Mucosa of rectum (tissue), 2 donors: ENCODE measurements at regions not wholly inside any gene's neighbourhood (a gene's known extent, or its start where the extent isn't known, plus 50 kb on each side); places are given as distances from the start of the nearest gene placed in this dataset.
"Not testable (repeated sequence)": the region's sequence is repeated elsewhere in the genome, so short reads cannot be mapped to it uniquely, and the experiment has no call there.

ENCODE experiments used
- H3K27ac ChIP-seq, 2 donors: one replicate each; pipeline ENCODE4 v1.7.0; 2013; ENCODE audit warnings: inconsistent platforms in 2 of 2, low read depth in 2 of 2, low read length in 2 of 2
- H3K27me3 ChIP-seq, 2 donors: one replicate each; pipeline ENCODE4 v1.7.0; 2013; ENCODE audit warnings: low read length in 2 of 2; ENCODE audit not compliant: control insufficient read depth in 2 of 2, insufficient read depth in 2 of 2
- H3K36me3 ChIP-seq, 2 donors: one replicate each; pipeline ENCODE4 v1.7.0; 2013; ENCODE audit warnings: low read length in 2 of 2; ENCODE audit not compliant: control insufficient read depth in 2 of 2, insufficient read depth in 2 of 2
- H3K4me1 ChIP-seq, 2 donors: one replicate each; pipeline ENCODE4 v1.7.0; 2013; ENCODE audit warnings: low read length in 2 of 2, mild to moderate bottlenecking in 1 of 2; ENCODE audit not compliant: control insufficient read depth in 2 of 2, insufficient read depth in 2 of 2
- H3K4me3 ChIP-seq, 2 donors: one replicate each; pipeline ENCODE4 v1.7.0; 2013; ENCODE audit warnings: low read length in 2 of 2
- H3K9ac ChIP-seq, 2 donors: one replicate each; pipeline ENCODE4 v1.7.0; 2013; ENCODE audit warnings: low read length in 2 of 2, low read depth in 1 of 2, mild to moderate bottlenecking in 1 of 2
- H3K9me3 ChIP-seq, 2 donors: one replicate each; pipeline ENCODE4 v1.7.0; 2013; ENCODE audit warnings: low read length in 2 of 2; ENCODE audit not compliant: control insufficient read depth in 2 of 2
- donor health status: healthy.
- donor health status: Normal muscosa, but diverticular disease.

DNA sequence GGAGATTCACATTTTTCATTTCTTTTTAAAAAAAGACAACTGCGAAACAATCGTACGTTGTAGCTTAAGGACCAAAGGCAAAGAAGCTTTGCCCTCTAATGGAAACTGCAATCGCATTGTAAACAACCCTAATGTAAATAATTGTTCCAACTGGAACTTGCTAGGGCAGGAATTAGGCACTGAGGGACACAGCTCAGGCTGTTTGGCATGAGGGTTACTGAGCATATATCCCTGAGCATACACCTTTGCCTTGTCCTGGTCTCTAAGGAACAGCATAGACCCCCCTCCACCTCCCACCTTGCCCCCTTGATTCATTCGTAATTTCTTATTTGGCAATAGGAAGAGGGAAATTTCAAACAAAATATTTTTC is 396.4 kb downstream of the LNPK start:
- no peak overlapping the region for H3K27ac ChIP-seq
- H3K9me3 ChIP-seq, result no peaks in the 10 kb centered on the region
- H3K4me3 ChIP-seq, result no peak overlapping the region
- H3K27me3 ChIP-seq, result no peaks in the 10 kb centered on the region
- no peaks in the 10 kb centered on the region for H3K36me3 ChIP-seq
- no peaks in the 10 kb centered on the region for H3K4me1 ChIP-seq
- no peak overlapping the region for H3K9ac ChIP-seq

DNA sequence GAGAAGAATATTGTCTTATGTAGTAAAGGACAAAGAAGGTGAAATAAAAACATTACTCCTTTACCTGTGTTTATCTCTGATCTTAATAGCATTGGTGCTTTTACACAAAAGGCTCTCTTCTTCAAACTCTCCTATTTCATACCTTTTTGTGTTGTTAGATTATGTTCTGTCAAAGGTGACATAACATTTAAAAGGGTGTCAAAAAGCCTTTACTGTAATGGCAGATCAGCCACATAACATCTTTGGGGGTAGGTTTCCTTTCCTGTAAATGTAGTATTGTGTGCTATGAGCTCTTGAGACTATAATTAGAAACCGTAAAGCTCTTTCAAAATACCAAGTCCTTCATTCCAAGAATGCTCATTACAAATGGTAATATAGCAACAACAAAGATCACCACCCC is 400.1 kb downstream of the LNPK start:
- Histone ChIP-seq H3K4me1 (no peaks in the 10 kb centered on the region), H3K4me3 (no peak overlapping the region), H3K36me3 (no peaks in the 10 kb centered on the region), H3K27me3 (no peaks in the 10 kb centered on the region), H3K27ac (no peak overlapping the region), H3K9ac (no peak overlapping the region), H3K9me3 (no peaks in the 10 kb centered on the region)

DNA sequence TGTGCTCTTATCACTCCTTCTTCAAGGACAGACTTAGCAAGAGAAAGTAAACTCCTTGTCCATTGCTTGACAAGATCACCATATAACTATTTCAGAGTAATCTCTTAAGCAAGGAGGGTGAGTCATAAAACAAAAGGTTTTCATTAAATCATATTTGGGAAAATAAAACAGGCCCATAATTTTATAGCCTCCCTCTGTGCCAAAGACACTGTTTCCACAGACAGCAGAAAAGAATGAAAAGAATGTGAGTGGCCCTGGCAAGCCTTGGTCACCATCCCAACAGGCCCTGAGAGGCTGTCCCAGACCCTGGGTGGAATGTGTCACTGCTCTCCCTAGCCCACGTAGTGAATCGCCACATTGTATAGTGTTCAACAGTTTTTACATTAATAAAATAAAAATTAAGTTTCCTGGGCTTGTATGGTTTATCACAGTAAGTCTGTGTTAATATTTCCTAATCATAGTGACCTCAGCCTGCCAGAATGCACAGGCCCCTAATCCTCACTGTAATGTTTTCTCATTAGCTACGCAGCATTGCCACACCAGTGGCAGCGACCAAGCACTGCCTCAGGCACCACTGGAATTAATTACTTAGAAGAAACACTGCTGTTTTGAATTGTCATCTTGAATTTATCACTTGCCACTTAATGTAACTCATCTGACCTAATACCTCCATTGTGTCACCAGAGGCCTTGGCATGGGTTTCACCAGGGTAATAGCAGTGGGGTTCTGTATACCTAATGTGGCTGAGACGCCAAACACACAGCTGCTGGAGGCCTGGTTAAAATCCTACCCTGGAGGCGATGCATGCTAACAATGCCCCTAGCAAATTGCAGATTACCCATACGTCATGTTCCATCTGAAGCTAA is 401.9 kb downstream of the LNPK start:
- no peaks in the 10 kb centered on the region for H3K4me1 ChIP-seq
- no peak overlapping the region for H3K4me3 ChIP-seq
- H3K9me3 ChIP-seq, result no peaks in the 10 kb centered on the region
- no peaks in the 10 kb centered on the region for H3K27me3 ChIP-seq
- H3K9ac ChIP-seq, result no peak overlapping the region
- no peak overlapping the region for H3K27ac ChIP-seq
- H3K36me3 ChIP-seq, result no peaks in the 10 kb centered on the region

DNA sequence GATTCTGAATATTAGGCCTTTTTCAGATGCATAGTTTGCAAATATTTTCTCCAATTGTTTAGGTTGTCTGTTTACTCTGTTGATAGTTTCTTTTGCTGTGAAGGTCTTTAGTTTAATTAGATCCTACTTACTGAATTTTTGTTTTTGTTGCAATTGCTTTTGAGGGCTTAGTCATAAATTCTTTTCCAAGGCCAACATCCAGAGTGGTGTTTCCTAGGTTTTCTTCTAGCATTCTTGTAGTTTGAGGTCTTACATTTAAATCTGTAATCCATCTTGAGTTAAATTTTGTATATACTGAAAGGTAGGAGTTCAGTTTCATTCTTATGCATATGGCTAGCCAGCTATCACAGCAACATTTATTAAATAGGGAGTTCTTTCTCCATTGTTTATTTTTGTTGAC is 404.8 kb downstream of the LNPK start:
- no peak overlapping the region for H3K4me3 ChIP-seq
- H3K36me3 ChIP-seq, result no peaks in the 10 kb centered on the region
- H3K27me3 ChIP-seq, result no peaks in the 10 kb centered on the region
- H3K9ac ChIP-seq, result no peak overlapping the region
- no peak overlapping the region for H3K27ac ChIP-seq
- no peaks in the 10 kb centered on the region for H3K9me3 ChIP-seq
- H3K4me1 ChIP-seq, result no peaks in the 10 kb centered on the region

DNA sequence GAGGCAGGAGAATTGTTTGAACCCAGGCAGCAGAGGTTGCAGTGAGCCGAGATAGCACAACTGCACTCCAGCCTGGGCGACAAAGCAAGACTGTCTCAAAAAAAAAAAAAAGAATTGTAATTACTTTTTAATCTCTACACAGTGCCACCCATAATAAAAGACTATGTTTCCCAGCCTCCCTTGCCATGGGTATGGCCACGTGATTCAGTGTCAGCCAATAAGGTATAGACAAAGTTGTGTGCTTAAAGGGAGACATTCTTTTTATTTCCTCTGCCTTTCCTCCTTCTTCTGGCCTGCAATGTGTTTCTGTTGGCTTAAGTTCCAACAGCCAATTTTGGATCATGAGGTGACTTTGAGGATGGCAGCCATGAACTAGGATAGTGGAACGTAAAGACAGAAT is 406.9 kb downstream of the LNPK start:
- no peak overlapping the region for H3K27ac ChIP-seq
- no peaks in the 10 kb centered on the region for H3K27me3 ChIP-seq
- H3K36me3 ChIP-seq, result no peaks in the 10 kb centered on the region
- no peaks in the 10 kb centered on the region for H3K4me1 ChIP-seq
- H3K9ac ChIP-seq, result no peak overlapping the region
- no peaks in the 10 kb centered on the region for H3K9me3 ChIP-seq
- H3K4me3 ChIP-seq, result no peak overlapping the region

DNA sequence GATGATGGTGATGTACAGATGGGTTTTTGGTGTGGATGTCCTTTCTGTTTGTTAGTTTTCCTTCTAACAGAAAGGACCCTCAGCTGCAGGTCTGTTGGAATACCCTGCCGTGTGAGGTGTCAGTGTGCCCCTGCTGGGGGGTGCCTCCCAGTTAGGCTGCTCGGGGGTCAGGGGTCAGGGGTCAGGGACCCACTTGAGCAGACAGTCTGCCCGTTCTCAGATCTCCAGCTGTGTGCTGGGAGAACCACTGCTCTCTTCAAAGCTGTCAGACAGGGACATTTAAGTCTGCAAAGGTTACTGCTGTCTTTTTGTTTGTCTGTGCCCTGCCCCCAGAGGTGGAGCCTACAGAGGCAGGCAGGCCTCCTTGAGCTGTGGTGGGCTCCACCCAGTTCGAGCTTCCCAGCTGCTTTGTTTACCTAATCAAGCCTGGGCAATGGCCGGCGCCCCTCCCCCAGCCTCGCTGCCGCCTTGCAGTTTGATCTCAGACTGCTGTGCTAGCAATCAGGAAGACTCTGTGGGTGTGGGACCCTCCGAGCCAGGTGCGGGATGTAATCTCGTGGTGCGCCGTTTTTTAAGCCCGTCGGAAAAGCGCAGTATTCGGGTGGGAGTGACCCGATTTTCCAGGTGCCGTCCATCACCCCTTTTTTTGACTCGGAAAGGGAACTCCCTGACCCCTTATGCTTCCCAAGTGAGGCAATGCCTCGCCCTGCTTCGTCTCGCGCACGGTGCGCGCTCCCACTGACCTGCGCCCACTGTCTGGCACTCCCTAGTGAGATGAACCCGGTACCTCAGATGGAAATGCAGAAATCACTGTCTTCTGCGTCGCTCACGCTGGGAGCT is 408.2 kb downstream of the LNPK start:
- H3K9me3 ChIP-seq, H3K9ac ChIP-seq, H3K36me3 ChIP-seq, H3K27me3 ChIP-seq, H3K27ac ChIP-seq, H3K4me1 ChIP-seq, H3K4me3 ChIP-seq: not testable (repeated sequence)

DNA sequence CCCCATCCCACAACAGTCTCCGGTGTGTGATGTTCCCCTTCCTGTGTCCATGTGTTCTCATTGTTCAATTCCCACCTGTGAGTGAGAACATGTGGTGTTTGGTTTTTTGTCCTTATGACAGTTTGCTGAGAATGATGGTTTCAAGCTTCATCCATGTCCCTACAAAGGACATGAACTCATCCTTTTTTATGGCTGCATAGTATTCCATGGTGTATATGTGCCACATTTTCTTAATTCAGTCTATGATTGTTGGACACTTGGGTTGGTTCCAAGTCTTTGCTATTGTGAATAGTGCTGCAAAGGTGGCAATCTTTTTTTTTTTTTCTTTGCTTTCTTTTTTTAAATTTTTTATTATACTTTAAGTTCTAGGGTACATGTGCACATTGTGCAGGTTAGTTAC is 406.7 kb upstream of the ATP5MC3 start:
- not testable (repeated sequence) for H3K4me1 ChIP-seq, H3K27ac ChIP-seq, H3K4me3 ChIP-seq, H3K9ac ChIP-seq, H3K27me3 ChIP-seq, H3K9me3 ChIP-seq, H3K36me3 ChIP-seq

DNA sequence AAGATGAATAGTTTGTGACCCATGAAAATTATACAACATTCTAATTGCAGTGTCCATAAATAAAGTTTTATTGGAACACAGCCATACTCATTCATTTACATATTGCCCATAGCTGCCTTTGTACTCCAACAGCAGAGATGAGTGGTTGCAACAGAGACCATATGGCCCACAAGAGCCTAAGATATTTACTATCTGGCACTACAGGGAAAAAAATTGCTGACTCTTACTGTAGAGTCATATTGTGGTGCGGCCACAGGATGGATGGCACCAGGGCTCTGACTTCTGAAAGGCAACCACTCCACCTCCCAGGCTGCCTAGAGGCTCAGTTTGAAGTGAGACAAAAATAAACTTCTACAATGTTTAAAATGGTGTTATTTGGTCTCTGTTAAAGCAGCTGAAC is 404.0 kb upstream of the ATP5MC3 start:
- Histone ChIP-seq H3K9me3 (no peaks in the 10 kb centered on the region), H3K27ac (no peak overlapping the region)

DNA sequence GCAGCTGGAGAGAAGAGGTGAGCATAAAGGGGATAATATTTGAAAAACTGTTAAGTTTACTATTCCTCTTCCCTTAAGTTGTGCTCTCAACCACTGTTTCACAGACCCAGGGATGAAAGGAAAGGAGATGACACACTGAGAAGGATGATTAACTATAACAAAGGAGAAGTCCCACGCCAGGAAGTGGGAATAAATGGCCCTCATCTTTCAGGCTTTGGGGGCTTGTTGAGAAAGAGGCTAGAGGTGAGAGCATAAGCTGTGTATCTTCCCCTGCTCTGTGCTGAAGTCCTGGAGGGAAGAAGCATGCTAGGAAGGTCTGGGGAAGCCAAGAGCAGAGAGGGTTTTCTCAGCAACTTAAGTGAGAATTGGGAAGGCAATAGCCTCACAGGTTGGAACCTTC is 399.1 kb upstream of the ATP5MC3 start:
- Histone ChIP-seq H3K27me3 (no peaks in the 10 kb centered on the region), H3K36me3 (no peaks in the 10 kb centered on the region), H3K27ac (no peak overlapping the region), H3K4me3 (no peak overlapping the region), H3K9ac (no peak overlapping the region), H3K9me3 (no peaks in the 10 kb centered on the region), H3K4me1 (no peaks in the 10 kb centered on the region)

More for the DNA sequence above, 404.0 kb upstream of the ATP5MC3 start:
- Histone ChIP-seq H3K4me1 (no peaks in the 10 kb centered on the region), H3K27me3 (no peaks in the 10 kb centered on the region), H3K9ac (no peak overlapping the region), H3K4me3 (no peak overlapping the region), H3K36me3 (no peaks in the 10 kb centered on the region)

DNA sequence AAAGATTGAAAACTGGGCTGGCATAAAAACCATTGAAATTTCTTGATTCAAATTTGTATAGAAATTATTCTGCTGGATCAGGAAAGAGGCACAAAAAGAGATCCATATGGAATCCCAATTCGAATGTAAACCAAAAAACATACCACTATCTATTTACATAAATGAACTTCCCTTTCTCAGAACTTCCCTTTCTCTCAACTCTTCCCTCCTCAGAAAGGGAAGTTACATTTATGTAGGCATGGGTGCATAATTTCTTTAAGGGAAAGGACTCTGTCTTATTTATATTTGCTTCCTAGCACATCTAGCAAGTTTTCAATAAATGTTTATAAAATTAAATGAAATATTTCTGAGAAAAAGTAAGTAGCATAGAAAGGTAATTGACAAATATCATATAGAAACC is 398.1 kb upstream of the ATP5MC3 start:
- H3K4me3 ChIP-seq, result no peak overlapping the region
- H3K27ac ChIP-seq, result no peak overlapping the region
- H3K36me3 ChIP-seq, result no peaks in the 10 kb centered on the region
- no peaks in the 10 kb centered on the region for H3K4me1 ChIP-seq
- no peaks in the 10 kb centered on the region for H3K27me3 ChIP-seq
- H3K9me3 ChIP-seq, result no peaks in the 10 kb centered on the region
- no peak overlapping the region for H3K9ac ChIP-seq
